HG03378 (cell line): ENCODE measurements at regions not wholly inside any gene's neighbourhood (a gene's known extent, or its start where the extent isn't known, plus 50 kb on each side); places are given as distances from the start of the nearest gene placed in this dataset.
"Not testable (repeated sequence)": the region's sequence is repeated elsewhere in the genome, so short reads cannot be mapped to it uniquely, and the experiment has no call there.

ENCODE experiments used
- ATAC-seq: cut with Tn5 transposase; IDR thresholded peaks from one replicate; pipeline ENCODE4 v1.9.1; 2021; ENCODE audit warnings: mild to moderate bottlenecking, moderate library complexity; ENCODE audit not compliant: unreplicated experiment

DNA sequence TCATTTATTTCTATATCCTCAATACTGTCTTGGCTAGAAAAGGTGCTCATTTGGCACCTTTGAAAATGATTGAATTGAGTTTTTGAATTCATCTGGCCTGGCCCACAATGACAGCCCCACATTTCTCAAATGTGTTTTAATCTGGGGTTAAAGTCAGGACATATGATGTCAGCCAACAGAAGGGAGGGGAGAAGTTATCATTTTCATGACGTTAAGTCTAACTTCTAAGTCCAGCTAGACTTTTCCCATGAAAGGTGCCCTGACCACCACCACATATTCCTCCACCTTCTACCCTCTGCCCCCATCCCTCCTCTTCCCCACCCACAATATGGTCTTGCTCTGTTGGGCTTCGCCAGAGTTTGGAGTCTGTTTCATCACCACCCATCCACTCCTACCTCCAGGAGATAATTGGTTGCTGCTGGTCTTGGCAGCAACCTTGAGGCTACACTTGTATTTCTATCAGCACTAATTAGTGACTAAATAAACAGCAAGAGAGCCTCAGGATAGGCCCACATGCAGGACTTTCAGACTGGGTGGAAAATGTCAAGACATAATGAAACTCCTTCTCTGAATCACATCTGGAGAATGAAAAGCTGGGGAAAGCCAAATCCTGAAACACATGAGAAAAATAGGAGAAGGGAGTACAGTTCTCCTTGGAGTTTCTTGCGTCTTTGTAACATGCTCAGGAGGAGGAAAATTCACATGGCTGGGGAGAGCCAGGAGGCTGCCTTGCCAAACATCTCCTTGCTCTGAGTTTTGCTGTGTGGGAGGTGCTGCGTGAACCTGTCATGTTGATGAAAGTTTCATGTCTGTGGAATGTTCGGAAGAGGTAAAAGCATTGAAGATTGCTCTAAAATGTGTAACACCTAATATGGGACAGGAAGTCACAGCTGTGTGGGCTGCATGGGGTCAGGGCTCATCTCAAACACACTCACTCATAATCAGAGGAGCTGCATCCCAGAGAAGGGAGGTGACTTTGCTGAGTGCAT, 544.7 kb upstream of the KLF4 start:
- ATAC-seq: no peak

DNA sequence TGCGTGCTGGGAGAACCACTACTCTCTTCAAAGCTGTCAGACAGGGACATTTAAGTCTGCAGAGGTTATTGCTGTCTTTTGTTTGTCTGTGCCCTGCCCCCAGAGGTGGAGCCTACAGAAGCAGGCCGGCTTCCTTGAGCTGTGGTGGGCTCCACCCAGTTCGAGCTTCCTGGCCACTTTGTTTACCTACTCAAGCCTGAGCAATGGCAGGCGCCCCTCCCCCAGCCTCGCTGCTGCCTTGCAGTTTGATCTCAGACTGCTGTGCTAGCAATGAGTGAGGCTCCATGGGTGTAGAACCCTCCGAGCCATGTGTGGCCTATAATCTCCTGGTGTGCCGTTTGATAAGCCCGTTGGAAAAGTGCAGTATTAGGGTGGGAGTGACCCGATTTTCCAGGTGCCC, 542.5 kb upstream of the KLF4 start:
- ATAC-seq: not testable (repeated sequence)

DNA sequence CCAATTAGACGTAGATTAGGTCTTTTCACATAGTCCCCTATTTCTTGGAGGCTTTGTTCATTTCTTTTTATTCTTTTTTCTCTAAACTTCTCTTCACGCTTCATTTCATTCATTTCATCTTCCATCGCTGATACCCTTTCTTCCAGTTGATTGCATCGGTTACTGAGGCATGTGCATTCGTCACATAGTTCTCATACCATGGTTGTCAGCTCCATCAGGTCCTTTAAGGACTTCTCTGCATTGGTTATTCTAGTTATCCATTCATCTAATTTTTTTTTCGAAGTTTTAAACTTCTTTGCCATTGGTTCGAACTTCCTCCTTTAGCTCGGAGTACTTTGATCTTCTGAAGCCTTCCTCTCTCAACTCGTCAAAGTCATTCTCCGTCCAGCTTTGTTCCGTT, 541.7 kb upstream of the KLF4 start:
- not testable (repeated sequence) for ATAC-seq

DNA sequence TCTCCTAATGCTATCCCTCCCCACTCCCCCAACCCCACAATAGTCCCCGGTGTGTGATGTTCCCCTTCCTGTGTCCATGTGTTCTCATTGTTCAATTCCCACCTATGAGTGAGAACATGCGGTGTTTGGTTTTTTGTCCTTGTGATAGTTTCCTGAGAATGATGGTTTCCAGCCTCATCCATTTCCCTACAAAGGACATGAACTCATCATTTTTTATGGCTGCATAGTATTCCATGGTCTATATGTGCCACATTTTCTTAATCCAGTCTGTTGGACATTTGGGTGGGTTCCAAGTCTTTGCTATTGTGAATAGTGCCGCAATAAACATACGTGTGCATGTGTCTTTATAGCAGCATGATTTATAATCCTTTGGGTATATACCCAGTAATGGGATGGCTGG, 537.1 kb upstream of the KLF4 start:
- not testable (repeated sequence) for ATAC-seq

DNA sequence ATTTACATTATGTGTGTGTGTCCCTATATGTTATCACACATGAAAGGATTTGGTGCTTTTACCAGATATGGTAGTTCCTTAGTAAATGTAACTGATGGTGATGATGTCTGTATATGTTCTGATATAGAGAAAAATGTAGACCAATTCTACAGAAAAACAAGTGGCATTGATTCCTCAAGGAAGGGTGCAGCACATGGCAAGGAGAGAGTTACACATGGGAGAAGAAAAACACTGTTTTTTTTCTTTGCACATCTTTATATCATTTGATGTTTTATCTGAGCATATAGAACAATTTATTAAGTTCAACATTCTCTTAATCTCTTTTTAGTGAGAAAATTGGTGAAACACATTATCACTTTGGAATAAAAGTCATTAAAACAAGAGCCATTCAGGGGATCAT, 535.0 kb upstream of the KLF4 start:
- no peak for ATAC-seq

DNA sequence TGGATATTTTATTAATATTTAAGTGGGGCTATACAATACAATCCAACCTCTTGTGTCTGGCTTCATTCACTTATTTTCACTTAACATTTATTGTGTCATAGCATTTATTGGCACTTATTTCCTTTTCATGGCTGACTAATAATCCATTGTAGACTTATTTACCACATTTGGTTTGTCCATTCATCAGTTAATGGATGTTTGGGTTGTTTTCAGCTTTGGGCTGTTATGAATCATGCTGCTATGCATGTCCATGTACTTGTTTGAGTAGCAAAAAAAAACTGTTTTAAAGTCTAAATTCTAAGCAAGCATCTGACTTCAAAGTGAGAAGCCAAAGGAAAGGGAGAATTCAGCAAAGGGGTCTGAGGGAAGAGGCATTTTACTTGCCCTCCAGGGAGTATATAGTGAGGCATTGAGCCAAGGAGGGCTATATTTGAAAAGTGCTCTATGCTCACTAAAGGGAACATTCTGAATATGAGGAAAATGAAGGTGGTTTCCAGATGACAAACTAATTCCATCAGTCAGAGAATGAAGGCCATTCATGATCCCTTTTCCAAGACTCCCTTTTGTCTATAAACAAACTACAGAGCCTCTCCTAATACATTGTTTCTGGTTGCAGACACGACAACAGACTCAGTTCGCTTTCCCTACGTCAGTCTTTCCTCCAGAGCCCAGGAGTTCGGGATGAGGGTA, 532.8 kb upstream of the KLF4 start:
- ATAC-seq: no peak

DNA sequence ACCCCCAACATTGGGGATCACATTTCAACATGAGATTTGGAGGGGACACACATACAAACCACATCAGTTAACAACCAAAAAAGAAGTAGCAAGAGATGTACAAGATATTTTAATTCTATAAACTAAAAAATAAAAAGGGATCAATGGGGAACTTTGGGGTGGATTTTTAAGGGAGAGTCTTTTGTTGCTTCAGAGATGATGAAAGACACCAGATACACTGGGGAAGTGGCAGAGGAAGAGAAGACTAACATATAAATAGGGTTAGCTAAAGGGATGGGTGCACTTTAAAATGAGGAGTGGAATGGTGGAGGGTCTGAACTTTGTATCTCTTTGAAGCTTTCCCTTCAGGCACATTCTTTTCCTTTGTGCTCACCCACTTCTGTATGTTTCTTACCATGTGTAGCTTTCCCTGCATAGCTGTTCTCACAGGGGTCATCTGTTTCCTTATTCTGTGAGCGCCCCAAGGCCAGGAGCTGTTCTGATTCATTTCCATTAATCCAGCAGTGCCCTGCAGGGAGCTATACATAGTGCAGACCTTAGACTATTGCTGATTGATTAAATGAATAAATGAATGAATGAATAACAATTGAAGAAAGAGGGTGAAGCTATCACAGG, 531.6 kb upstream of the KLF4 start:
- no peak for ATAC-seq

DNA sequence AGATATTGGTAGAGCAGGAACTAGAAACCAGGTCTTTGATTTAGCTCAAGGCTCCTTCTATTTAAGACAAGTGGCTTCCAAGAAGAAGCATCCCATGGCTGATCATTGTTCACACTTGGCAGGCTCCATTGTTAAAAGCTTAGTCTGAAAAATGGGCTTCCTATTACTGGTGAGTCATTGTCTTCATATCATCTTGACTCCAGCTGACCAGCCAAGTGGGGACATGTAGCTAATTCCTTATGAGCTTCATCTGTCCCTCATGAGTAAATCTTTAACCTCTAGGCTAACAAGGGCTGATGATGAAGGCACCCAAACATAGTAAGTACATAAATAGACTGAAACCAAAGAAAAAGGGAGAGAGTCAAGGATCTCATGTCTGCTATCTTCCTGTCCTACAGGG, 530.3 kb upstream of the KLF4 start:
- no peak for ATAC-seq

DNA sequence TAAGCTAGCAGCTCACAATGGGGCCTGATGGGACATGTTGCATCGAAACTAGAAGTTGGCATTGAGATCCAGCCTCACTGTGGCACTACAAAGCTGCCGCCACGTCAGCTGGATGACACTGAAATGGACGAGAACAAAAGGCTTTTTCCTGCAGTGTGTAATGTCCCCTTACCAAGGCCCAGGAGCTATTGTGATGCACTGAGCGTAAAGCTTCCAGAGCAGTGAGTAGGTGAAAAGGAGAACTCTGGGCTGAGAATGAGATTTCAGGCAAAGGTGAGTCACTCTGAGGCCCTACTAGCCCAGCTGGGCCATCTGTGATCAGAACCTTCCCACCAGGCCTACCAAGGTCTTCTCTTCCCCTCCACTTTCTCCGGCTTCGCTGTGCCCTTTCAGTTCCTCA, 528.1 kb upstream of the KLF4 start:
- ATAC-seq: no peak

DNA sequence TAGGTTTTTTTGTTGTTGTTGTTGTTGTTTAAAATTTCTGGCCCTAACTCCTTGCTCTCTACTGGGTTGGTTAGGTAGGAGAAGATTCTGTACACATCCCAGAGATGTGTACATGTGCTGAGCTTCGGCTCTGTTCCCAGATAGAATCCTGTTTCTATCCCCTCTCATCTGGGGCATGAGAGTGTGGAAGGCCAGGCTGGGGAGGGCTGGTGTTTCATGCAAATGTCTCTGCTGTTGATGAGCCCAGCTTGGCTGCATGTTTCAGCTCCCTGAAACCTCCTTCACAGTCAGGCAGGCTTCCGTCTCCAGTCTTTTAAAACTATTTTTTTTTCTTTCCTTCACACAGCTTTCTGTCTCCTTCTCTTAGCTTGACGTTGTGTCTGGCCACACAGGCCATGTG, 526.9 kb upstream of the KLF4 start:
- no peak for ATAC-seq

DNA sequence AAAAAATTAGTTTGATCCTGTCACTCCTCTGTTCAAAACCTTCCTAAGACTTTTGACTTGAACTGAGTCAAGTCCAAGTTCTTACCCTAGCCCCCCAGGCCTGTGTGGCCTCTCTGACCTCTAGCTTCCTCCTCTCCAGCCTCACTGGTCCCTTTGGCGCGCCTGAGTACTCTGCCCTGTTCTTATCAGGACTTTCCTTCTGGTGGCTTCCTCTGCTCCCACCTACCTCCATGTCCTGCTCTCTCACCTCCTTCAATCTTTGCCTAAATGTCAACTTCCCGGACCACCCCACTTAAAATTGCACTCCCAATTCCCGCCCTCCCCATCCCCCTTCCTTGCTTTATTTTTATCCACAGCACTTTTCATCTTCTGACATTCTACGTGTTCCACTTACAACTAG, 526.1 kb upstream of the KLF4 start:
- ATAC-seq: no peak

DNA sequence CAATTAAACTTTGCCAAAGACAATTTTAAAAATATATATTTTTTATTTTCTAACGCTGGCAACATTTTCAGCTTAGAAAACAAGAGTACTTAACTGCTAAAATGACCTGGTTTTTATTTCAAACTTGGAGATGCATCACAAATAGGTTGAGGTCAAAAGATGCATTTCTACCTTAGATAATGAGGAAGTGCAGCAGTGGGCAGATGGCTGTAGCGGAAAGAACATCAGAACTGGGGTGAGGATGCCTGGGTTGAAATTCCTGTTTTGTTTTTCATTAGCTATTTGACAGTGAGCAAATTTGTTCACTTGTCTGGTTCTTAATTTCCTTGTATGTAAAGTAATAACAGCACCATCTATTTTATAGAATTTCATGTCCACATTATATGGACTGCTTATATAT, 524.8 kb upstream of the KLF4 start:
- no peak for ATAC-seq

DNA sequence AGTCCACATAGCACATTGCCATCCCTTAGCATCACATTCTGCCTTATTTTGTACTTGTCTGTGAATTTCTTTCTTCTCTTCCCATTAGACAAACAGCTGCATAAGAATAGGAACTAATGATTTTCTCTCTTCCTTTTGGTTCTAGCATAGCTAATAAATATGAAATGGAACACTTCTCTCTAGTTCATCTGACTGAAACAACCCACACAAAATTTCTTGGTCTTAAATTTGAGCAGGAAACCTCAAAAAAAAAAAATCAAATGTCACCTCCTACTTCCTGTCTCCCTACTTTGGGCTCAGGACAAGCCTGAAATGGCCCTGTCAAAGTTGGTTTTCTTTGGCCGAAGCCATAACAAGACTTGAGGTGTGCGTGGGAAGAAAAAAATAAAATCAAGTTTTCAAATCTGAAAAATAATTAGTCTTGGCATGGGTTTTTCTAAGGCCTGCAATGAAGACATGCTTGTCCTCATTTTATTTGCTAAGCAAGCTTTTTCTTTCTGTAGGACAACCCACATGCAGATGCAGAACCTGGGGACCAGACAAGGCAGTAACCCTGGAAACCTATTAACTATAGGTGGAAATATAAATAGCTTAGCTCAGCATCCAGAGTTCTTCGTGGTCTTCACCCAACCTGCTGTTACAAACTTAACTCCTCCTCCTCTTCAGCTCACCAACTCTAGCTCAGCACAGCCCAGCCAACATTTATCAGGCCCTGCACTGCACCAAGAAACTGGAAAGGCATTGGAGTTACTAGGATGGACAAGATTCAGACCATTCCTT, 523.5 kb upstream of the KLF4 start:
- ATAC-seq: no peak

DNA sequence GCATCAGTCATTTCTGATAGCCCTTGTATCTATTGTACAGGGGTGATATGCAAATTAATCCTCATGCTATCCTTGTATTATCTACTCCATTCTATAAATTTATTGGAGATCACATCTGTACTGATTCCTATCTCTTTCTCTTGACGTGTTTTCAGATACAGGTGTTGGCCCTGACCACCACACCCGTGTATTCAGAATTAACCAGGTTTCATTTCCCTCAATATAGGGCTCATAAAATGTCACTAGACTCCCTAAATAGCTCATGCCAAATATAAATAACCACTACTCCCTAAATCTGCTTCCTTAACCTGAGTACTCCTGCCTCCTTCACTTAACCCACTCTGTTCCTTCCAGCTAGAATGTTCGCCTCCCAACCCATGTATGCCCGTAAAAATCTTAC, 522.8 kb upstream of the KLF4 start:
- ATAC-seq: no peak

DNA sequence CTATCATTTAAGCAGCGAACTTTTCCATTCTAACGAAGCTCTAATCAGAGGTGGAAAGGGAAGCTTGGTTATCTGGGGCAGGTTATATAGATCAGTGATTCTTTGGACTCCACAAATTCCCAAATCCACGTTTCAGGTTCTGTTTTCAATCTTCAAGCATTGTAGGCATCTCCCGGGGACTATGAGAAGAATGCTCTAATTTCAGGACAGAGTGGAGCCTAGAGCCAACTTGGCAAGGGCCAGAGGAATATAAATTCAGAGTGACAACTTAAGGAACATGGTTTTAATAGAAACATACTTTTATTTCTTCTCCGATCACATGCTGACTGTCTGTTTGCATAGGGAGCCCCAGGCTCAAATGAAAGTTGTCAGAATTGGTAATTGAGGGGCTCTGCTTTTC, 514.0 kb upstream of the KLF4 start:
- ATAC-seq: no peak

DNA sequence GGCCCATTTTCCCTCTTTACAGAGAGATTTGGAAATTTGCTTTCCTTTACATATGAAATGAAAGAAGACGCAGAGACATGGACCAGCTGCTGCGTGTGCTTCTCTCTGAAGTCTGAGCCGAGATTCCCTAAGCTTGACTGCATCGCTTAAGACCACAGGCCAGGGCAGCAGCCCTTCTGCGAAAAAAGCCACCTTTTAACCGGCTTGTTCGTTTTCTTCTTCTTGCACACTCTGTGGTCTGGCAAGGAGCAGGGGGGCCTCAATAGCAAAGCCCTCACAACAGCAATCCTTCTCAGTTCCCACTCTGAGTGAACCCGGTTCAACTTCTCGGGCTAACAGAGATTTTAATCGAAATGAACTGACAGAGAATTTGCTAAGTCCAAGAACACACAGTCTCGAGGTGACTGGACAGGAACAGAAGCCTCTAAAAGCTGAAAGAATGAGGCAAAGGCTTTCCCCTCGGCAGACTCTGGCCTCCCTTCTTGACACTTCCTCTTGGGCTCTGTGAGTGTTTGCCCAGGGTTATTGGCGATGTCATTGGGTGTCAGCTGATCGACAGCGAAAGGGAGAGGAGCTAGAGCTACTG, 512.9 kb upstream of the KLF4 start:
- no peak for ATAC-seq

DNA sequence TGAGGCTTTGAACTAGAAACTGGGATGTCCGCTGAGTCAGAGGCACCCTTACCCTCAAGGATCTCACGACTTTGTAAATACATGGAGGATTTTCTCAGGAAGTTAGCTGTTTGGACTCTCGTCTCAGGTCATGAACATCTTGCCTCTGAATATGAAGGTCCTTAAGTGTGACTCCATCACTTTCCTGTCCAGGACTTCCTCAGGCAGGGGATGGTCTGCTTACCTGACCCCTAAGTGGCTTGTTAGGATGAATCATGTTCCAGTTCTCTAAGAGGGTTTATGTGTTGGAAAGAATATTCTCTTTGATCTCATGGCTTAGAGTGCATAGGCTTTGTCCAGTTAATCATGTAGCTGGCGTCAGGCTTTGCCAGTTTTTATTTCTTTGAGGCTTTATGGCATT, 511.7 kb upstream of the KLF4 start:
- ATAC-seq: no peak

DNA sequence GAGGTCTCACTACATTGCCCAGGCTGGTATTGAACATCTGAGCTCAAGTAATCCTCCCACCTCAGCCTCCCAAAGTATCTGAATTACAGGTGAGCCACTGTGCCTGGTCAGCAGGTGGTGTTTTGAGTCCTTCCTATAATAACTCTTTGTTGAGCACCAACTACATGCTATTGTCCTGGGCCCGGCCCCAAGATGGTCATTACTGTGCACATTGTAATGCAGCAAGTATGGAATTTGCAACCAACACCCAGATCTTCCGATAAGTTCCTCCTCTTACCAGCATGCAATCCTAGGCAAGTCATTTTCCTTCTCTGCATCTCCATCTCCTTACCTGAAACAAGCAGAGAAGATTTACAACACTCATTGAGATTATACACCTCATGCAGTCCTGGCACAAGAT, 510.3 kb upstream of the KLF4 start:
- no peak for ATAC-seq

DNA sequence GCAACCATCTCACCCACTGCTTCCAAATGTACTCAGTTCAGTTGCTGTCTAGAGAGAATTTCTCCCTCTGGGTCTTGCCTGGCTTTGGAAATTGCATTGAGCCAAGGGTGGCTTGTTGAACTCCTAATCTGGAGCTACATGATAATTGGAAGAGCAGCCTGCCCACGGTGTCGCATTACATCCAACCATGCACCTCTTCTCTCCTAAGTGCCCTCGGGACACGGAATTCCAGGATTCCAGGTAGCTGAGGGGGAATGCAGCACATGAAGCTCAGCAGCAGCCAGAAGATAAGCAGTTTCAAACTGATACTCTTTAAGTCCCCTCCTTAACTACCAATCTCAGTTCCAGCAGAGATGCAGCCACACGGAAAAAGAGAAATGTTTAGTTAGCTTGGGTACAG, 509.4 kb upstream of the KLF4 start:
- no peak for ATAC-seq

DNA sequence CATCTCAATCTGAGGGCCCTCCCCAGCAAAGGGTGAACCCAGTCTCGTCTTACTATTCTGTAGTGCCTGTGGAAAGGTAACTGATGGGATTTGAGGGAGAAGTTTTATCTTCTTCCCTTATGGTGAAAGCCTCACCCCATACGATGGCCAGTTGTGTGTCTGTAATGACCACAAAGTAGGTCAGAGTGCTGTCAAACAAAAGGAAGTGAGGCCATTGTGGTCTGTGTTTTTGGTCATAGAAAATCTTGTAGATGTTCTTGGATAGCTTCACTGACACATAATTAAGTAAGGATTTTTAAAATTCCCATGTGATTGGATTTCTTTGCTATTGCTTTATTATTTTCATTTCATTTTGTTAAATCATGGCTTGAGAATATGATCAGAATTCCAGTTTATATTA, 505.1 kb upstream of the KLF4 start:
- ATAC-seq: no peak

DNA sequence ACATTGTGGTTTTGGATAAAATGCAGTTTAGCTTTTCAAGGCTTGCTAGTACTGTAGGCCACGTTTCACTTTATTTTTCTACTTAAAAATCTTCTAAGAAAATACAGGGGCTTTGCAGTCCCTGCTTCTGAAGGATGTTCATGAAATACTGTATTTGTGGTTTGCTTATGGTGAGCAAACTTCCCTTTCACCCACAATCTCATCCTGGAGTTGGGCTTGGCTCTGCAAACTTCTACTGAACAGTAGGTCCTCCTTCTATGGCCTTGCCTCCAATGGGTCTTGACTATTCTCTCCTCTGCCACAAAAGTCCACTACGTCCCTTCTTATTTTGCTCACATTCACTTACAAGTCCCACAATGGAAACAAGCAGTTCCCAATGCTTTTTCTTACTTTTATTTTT, 502.7 kb upstream of the KLF4 start:
- ATAC-seq: no peak
